T-helper 22 cell (primary cell): ENCODE measurements at regions not wholly inside any gene's neighbourhood (a gene's known extent, or its start where the extent isn't known, plus 50 kb on each side); places are given as distances from the start of the nearest gene placed in this dataset.

Experiments
- DNase-seq: peaks from one replicate; pipeline ENCODE4 v3.0.0-alpha.2; 2020; ENCODE audit warnings: low read depth

GRCh38 chr13:84044805-84045204, 162.5 kb upstream of the SLITRK1 start:
- DNase-seq = no peak

GRCh38 chr13:84038001-84038400, 155.7 kb upstream of the SLITRK1 start:
- DNase-seq = no peak

GRCh38 chr13:84032116-84032515, 149.8 kb upstream of the SLITRK1 start:
- DNase-seq = no peak

- DNase-seq = no peak
Measured at GRCh38 chr13:84031120-84031519, 148.8 kb upstream of the SLITRK1 start.

GRCh38 chr13:84029396-84029795, 147.1 kb upstream of the SLITRK1 start:
- DNase-seq = no peak

GRCh38 chr13:84025824-84026223, 143.6 kb upstream of the SLITRK1 start:
- no peak for DNase-seq

- no peak for DNase-seq
Measured at GRCh38 chr13:83996415-83996814, 114.1 kb upstream of the SLITRK1 start.

GRCh38 chr13:83995930-83996329, 113.7 kb upstream of the SLITRK1 start:
- no peak for DNase-seq

- no peak for DNase-seq
Measured at GRCh38 chr13:83992566-83993358, 110.5 kb upstream of the SLITRK1 start.

GRCh38 chr13:83987394-83987793, 105.1 kb upstream of the SLITRK1 start:
- DNase-seq = no peak

- DNase-seq = no peak
Measured at GRCh38 chr13:83984793-83985192, 102.5 kb upstream of the SLITRK1 start.

- DNase-seq = no peak
Measured at GRCh38 chr13:83980331-83980730, 98.1 kb upstream of the SLITRK1 start.

- DNase-seq = no peak
Measured at GRCh38 chr13:83975655-83976165, 93.4 kb upstream of the SLITRK1 start.

GRCh38 chr13:83958531-83958930, 76.3 kb upstream of the SLITRK1 start:
- DNase-seq = no peak

- DNase-seq = no peak
Measured at GRCh38 chr13:83955011-83955410, 72.7 kb upstream of the SLITRK1 start.

GRCh38 chr13:83953916-83954315, 71.6 kb upstream of the SLITRK1 start:
- no peak for DNase-seq

- DNase-seq = no peak
Measured at GRCh38 chr13:83950293-83950692, 68.0 kb upstream of the SLITRK1 start.

- no peak for DNase-seq
Measured at GRCh38 chr13:83943530-83944279, 61.4 kb upstream of the SLITRK1 start.

- no peak for DNase-seq
Measured at GRCh38 chr13:83941701-83942335, 59.5 kb upstream of the SLITRK1 start.

GRCh38 chr13:83940742-83941141, 58.5 kb upstream of the SLITRK1 start:
- DNase-seq = no peak

- DNase-seq = no peak
Measured at GRCh38 chr13:83937579-83937978, 55.3 kb upstream of the SLITRK1 start.

GRCh38 chr13:83935566-83935965, 53.3 kb upstream of the SLITRK1 start:
- no peak for DNase-seq
